Neural crest cell (in vitro differentiated cells): ENCODE measurements at regions not wholly inside any gene's neighbourhood (a gene's known extent, or its start where the extent isn't known, plus 50 kb on each side); places are given as distances from the start of the nearest gene placed in this dataset.

Source experiments
- DNase-seq: peaks from one replicate; pipeline ENCODE4 v3.0.0; 2021; ENCODE audit warnings: low read depth, mixed read lengths, low spot score
- H3K27ac Mint-ChIP-seq: one replicate; pipeline ENCODE4 v1.8.0; 2021; ENCODE audit warnings: mild to moderate bottlenecking, mixed read lengths; ENCODE audit not compliant: unreplicated experiment
- H3K27me3 Mint-ChIP-seq: 2 replicates; pipeline ENCODE4 v1.8.0; 2021; ENCODE audit warnings: low read depth, mild to moderate bottlenecking, mixed read lengths
- H3K36me3 Mint-ChIP-seq: 2 replicates; pipeline ENCODE4 v1.8.0; 2021; ENCODE audit warnings: low read depth, mild to moderate bottlenecking, mixed read lengths
- H3K4me1 Mint-ChIP-seq: 2 replicates; pipeline ENCODE4 v1.8.0; 2021; ENCODE audit warnings: mixed read lengths
- H3K4me3 Mint-ChIP-seq: one replicate; pipeline ENCODE4 v1.8.0; 2021; ENCODE audit warnings: mild to moderate bottlenecking, mixed read lengths
- H3K9me3 Mint-ChIP-seq: 2 replicates; pipeline ENCODE4 v1.8.0; 2021; ENCODE audit warnings: mixed read lengths
- TF ChIP-seq, protein P1 (sequence below): fragments of 200-600 bp; sonication (generic); conservative IDR thresholded peaks from 2 replicates; pipeline ENCODE4 v1.5.0; 2021; ENCODE audit warnings: antibody characterized with exemption, mild to moderate bottlenecking

DNA sequence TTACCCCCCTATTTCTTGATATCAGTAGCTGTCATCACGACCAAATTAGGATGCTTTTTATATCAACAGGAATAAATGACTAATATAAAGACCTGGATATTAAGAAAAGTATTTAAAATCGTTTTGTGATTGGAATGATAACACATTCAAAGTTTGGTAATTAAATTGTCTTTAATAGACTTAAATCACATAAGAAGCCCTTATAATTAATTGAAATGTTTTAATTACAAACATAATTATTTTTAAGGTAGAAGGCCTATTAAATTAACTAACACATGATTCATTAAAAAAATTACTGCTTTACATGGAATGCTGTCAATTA, 412.4 kb downstream of the FUT8 start:
- peaks cover 9% of the 10 kb centered on the region for H3K27me3 Mint-ChIP-seq
- TF ChIP-seq, protein P1, sequence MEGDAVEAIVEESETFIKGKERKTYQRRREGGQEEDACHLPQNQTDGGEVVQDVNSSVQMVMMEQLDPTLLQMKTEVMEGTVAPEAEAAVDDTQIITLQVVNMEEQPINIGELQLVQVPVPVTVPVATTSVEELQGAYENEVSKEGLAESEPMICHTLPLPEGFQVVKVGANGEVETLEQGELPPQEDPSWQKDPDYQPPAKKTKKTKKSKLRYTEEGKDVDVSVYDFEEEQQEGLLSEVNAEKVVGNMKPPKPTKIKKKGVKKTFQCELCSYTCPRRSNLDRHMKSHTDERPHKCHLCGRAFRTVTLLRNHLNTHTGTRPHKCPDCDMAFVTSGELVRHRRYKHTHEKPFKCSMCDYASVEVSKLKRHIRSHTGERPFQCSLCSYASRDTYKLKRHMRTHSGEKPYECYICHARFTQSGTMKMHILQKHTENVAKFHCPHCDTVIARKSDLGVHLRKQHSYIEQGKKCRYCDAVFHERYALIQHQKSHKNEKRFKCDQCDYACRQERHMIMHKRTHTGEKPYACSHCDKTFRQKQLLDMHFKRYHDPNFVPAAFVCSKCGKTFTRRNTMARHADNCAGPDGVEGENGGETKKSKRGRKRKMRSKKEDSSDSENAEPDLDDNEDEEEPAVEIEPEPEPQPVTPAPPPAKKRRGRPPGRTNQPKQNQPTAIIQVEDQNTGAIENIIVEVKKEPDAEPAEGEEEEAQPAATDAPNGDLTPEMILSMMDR, result peak; percentile 8

GRCh38 chr14:65826946-65827345, 414.4 kb downstream of the FUT8 start:
- peak overlapping the region; percentile 6 for H3K27ac Mint-ChIP-seq
- peaks cover 9% of the 10 kb centered on the region for H3K27me3 Mint-ChIP-seq
- H3K4me3 Mint-ChIP-seq, result no peak overlapping the region

More for the DNA sequence above, 412.4 kb downstream of the FUT8 start:
- no peaks in the 10 kb centered on the region for H3K9me3 Mint-ChIP-seq
- H3K4me1 Mint-ChIP-seq, result peaks cover 16% of the 10 kb centered on the region
- H3K4me3 Mint-ChIP-seq, result no peak overlapping the region
- DNase-seq, result no peak
- no peak overlapping the region for H3K27ac Mint-ChIP-seq
- no peaks in the 10 kb centered on the region for H3K36me3 Mint-ChIP-seq

GRCh38 chr14:65827520-65827919, 415.0 kb downstream of the FUT8 start:
- Mint-ChIP-seq H3K36me3 (no peaks in the 10 kb centered on the region), H3K4me3 (no peak overlapping the region), H3K9me3 (no peaks in the 10 kb centered on the region), H3K4me1 (peaks cover 18% of the 10 kb centered on the region), H3K27me3 (peaks cover 9% of the 10 kb centered on the region), H3K27ac (no peak overlapping the region)
- TF ChIP-seq, protein P1, result no peak
- DNase-seq, result no peak

More at GRCh38 chr14:65826946-65827345, 414.4 kb downstream of the FUT8 start:
- TF ChIP-seq, protein P1, result no peak
- no peak for DNase-seq
- Mint-ChIP-seq H3K9me3 (no peaks in the 10 kb centered on the region), H3K36me3 (no peaks in the 10 kb centered on the region), H3K4me1 (peaks cover 16% of the 10 kb centered on the region)

DNA sequence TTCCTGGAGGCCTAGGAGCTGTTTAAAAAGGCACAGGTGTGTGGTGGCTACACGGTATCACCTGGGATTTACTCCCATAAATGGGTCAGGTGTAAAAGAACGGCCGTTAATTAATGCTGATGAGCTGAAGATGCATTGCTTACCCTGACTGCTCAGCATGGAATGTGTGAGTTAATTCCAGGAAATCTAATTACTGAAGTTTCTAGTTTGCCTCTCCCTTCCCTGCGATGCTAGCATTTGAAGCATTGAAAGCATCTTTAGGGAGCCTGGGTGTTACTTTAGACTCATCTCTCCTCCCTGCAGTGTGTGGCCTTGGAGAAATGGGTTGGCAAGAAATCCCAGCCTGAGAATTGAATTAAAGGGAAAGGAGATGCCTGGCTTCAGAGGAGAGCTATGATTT, 415.9 kb downstream of the FUT8 start:
- H3K36me3 Mint-ChIP-seq, result no peaks in the 10 kb centered on the region
- peaks cover 24% of the 10 kb centered on the region for H3K4me1 Mint-ChIP-seq
- TF ChIP-seq, protein P1, result no peak
- no peaks in the 10 kb centered on the region for H3K9me3 Mint-ChIP-seq
- no peak for DNase-seq
- H3K4me3 Mint-ChIP-seq, result no peak overlapping the region
- H3K27me3 Mint-ChIP-seq, result peaks cover 9% of the 10 kb centered on the region
- H3K27ac Mint-ChIP-seq, result no peak overlapping the region

- TF ChIP-seq, protein P1, result peak; percentile 55
- Mint-ChIP-seq H3K27me3 (peaks cover 3% of the 10 kb centered on the region), H3K4me3 (no peak overlapping the region), H3K4me1 (peaks cover 18% of the 10 kb centered on the region), H3K9me3 (no peaks in the 10 kb centered on the region), H3K36me3 (no peaks in the 10 kb centered on the region), H3K27ac (no peak overlapping the region)
- no peak for DNase-seq
Measured at GRCh38 chr14:65832431-65833266, 420.1 kb downstream of the FUT8 start.
